Stomach (tissue), 8 donors: ENCODE measurements at regions not wholly inside any gene's neighbourhood (a gene's known extent, or its start where the extent isn't known, plus 50 kb on each side); places are given as distances from the start of the nearest gene placed in this dataset.
"Not testable (repeated sequence)": the region's sequence is repeated elsewhere in the genome, so short reads cannot be mapped to it uniquely, and the experiment has no call there.

Source experiments
- DNase-seq, 2 donors: peaks; one replicate each; pipeline versions ENCODE4 v3.0.0 to v3.0.0-alpha.2; 2013 to 2019
- H3K27ac ChIP-seq, 5 donors: fragments of 200-600 bp in 4 of 5; sonication (generic) in 4 of 5; one replicate each; pipeline ENCODE4 v1.5.1; 2013 to 2019; ENCODE audit warnings: mild to moderate bottlenecking in 1 of 5, moderate library complexity in 1 of 5
- H3K27me3 ChIP-seq, 3 donors: fragments of 200-600 bp; sonication (generic); one replicate each; pipeline ENCODE4 v1.5.1; 2017 to 2019; ENCODE audit warnings: mixed run types in 1 of 3
- H3K36me3 ChIP-seq, 4 donors: fragments of 200-600 bp; sonication (generic); 1 replicate in 3 of 4; 2 replicates in 1 of 4; pipeline ENCODE4 v1.5.1; 2016 to 2019
- H3K4me1 ChIP-seq, 4 donors: fragments of 200-600 bp; sonication (generic); one replicate each; pipeline ENCODE4 v1.5.1; 2016 to 2019
- H3K4me3 ChIP-seq, 4 donors: fragments of 200-600 bp; sonication (generic) in 3 of 4; one replicate each; pipeline ENCODE4 v1.5.1; 2016 to 2019; ENCODE audit warnings: mild to moderate bottlenecking in 1 of 4
- H3K9me3 ChIP-seq, 4 donors: fragments of 200-600 bp; sonication (generic); one replicate each; pipeline ENCODE4 v1.5.1; 2016 to 2019
- CTCF ChIP-seq, 7 experiments: fragments of 450-650 bp in 4 of 7; fragments of 200-600 bp in 3 of 7; sonication (generic) in 3 of 7; IDR thresholded peaks; one replicate each; pipeline ENCODE4 v1.5.1; 2016 to 2019; ENCODE audit warnings: antibody characterized with exemption in 7 of 7, control low read depth in 2 of 7, mild to moderate bottlenecking in 1 of 7
- EP300 ChIP-seq: sonication (generic); formaldehyde crosslinking; IDR thresholded peaks from one replicate; pipeline ENCODE4 v1.6.1; 2017; ENCODE audit warnings: antibody characterized with exemption
- POLR2A ChIP-seq, 4 donors: fragments of 450-650 bp; IDR thresholded peaks; one replicate each; pipeline ENCODE4 v1.6.1; 2016; ENCODE audit warnings: antibody characterized with exemption in 4 of 4, control low read depth in 2 of 4, mild to moderate bottlenecking in 1 of 4, moderate library complexity in 1 of 4
- POLR2AphosphoS5 ChIP-seq, 3 donors: sonication (generic); formaldehyde crosslinking; IDR thresholded peaks; one replicate each; pipeline ENCODE4 v1.6.1; 2016; ENCODE audit warnings: antibody characterized with exemption in 3 of 3
- WGBS, 5 donors: extraction: QIAGEN DNeasy Blood & Tissue Kit in 3 of 5; methylation state at CpG; one replicate each; pipeline versions ENCODE4 v1.1.5 to v1.1.7; 2013 to 2018; 5-methylcytosine and 5-hydroxymethylcytosine counted together
- intact Hi-C: fragments of 100-400 bp; cut with DNase I; formaldehyde crosslinking; loops from one replicate; pipeline ENCODE4 v1.15.1; 2023; ENCODE audit warnings: low total_unique reads
- donor health status: healthy with polysubstance abuse.
- donor health status: Bipolar disorder and iron deficiency.
- donor health status: healthy.

- Histone ChIP-seq H3K27ac (peak overlapping the region in 1 of 5 donors; percentile 73), H3K36me3 (no peaks in the 10 kb centered on the region), H3K27me3 (peaks cover 0 to 39% (median 0%) of the 10 kb centered on the region in 3 donors), H3K4me3 (no peak overlapping the region), H3K4me1 (peaks cover 0 to 21% (median 12%) of the 10 kb centered on the region in 4 donors), H3K9me3 (no peaks in the 10 kb centered on the region)
- DNase-seq = no peak
- TF ChIP-seq CTCF (IDR thresholded peaks at IDR 0.05) (no peak), EP300 (no peak), POLR2A (IDR thresholded peaks at IDR 0.05) (no peak), POLR2AphosphoS5 (IDR thresholded peaks at IDR 0.05) (no peak)
- WGBS, 5 donors = 53 to 100% (median 74%) methylated on average over 1 of the region's 1 CpG
- intact Hi-C loops = no loop called here
These were observed 105.3 kb upstream of the ANKRD30BL start for GRCh38 chr2:132267105-132267497.

GRCh38 chr2:132267498-132268283 is 105.9 kb upstream of the ANKRD30BL start:
- Histone ChIP-seq H3K4me3 (peak overlapping the region; percentile 29 to 42 (median 36)), H3K4me1 (peaks cover 0 to 21% (median 12%) of the 10 kb centered on the region in 4 donors), H3K27ac (peak overlapping the region; percentile 54 to 73 (median 64)), H3K27me3 (peaks cover 0 to 39% (median 0%) of the 10 kb centered on the region in 3 donors)
- H3K36me3 ChIP-seq, H3K9me3 ChIP-seq, intact Hi-C loops: not testable (repeated sequence)
- peak in 1 of 2 donors; percentile 73 for DNase-seq
- 7 to 16% (median 11%) methylated on average over 30 to 31 of the region's 31 CpGs for WGBS, 5 donors

- peak; percentile 92 to 96 for DNase-seq
- intact Hi-C loops, H3K36me3 ChIP-seq, H3K9me3 ChIP-seq: not testable (repeated sequence)
- Histone ChIP-seq H3K27ac (peak overlapping the region in 4 of 5 donors; percentile 55 to 73 (median 66)), H3K27me3 (peaks cover 0 to 39% (median 0%) of the 10 kb centered on the region in 3 donors), H3K4me3 (peak overlapping the region; percentile 29 to 42 (median 36)), H3K4me1 (peaks cover 0 to 21% (median 12%) of the 10 kb centered on the region in 4 donors)
- peak in 5 of 7 experiments; percentile 17 to 80 (median 67) for TF ChIP-seq CTCF (IDR thresholded peaks at IDR 0.05)
- 12 to 18% (median 15%) methylated on average over 20 of the region's 20 CpGs for WGBS, 5 donors
These were observed 106.7 kb upstream of the ANKRD30BL start for GRCh38 chr2:132268284-132268976.

GRCh38 chr2:132268977-132269523 is 107.3 kb upstream of the ANKRD30BL start:
- no peak for DNase-seq
- no peak for TF ChIP-seq POLR2A (IDR thresholded peaks at IDR 0.05)
- TF ChIP-seq CTCF (IDR thresholded peaks at IDR 0.05) = no peak
- no peak for TF ChIP-seq POLR2AphosphoS5 (IDR thresholded peaks at IDR 0.05)
- TF ChIP-seq EP300 = no peak
- Histone ChIP-seq H3K27ac (no peak overlapping the region), H3K36me3 (no peaks in the 10 kb centered on the region), H3K27me3 (peaks cover 0 to 39% (median 0%) of the 10 kb centered on the region in 3 donors), H3K4me3 (peak overlapping the region in 1 of 4 donors; percentile 42), H3K9me3 (no peaks in the 10 kb centered on the region), H3K4me1 (peaks cover 0 to 21% (median 12%) of the 10 kb centered on the region in 4 donors)
- WGBS, 5 donors = 33 to 46% (median 43%) methylated on average over 19 of the region's 19 CpGs
- intact Hi-C loops = no loop called here
